HG03196 (cell line): ENCODE measurements at regions not wholly inside any gene's neighbourhood (a gene's known extent, or its start where the extent isn't known, plus 50 kb on each side); places are given as distances from the start of the nearest gene placed in this dataset.
"Not testable (repeated sequence)": the region's sequence is repeated elsewhere in the genome, so short reads cannot be mapped to it uniquely, and the experiment has no call there.

Experiments used
- ATAC-seq: cut with Tn5 transposase; IDR thresholded peaks from one replicate; pipeline ENCODE4 v1.9.1; 2021; ENCODE audit not compliant: unreplicated experiment

- no peak for ATAC-seq
These were observed 485.4 kb downstream of the FRK start for GRCh38 chr6:115575285-115575684.

GRCh38 chr6:115573861-115574260 is 486.8 kb downstream of the FRK start:
- no peak for ATAC-seq

DNA sequence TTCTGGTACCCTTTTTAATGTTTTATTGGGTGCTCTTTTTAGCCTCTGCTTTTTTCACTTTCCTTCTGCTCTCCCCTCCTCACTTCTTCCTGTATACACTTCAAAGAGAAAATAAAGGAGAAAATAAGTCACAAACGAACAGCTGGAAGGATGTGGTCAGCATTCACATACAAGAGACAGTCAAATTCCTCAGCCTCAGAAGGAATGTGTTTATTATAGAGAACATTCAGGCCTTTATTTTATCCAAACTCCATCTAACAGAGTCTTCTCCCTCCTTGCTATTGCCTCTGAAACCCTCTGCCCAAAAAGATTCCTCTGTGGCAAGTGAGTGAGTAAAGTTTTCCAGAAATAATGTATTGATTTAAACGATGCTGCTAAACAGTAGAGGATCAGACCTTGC is 490.4 kb downstream of the FRK start:
- no peak for ATAC-seq

- no peak for ATAC-seq
These were observed 506.6 kb downstream of the FRK start for GRCh38 chr6:115554060-115554459.

DNA sequence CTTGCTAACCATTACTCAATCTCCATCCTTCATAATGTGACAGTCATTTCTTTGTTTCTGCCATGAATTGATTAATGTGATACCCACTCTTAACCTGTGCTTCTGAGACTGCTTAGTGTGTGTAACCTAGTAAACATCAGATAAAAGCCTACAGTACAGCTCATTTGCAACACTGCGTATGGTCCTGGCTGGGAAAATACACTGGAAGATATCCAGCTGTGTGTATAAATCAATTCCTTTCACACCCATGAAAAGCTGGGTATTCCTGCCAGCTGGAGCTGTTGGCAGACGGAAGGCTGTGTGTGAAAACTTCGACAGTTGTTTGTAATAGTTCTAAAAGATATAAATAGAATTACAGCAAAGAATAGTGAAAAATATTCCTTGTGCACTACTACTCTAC is 509.2 kb downstream of the FRK start:
- no peak for ATAC-seq

DNA sequence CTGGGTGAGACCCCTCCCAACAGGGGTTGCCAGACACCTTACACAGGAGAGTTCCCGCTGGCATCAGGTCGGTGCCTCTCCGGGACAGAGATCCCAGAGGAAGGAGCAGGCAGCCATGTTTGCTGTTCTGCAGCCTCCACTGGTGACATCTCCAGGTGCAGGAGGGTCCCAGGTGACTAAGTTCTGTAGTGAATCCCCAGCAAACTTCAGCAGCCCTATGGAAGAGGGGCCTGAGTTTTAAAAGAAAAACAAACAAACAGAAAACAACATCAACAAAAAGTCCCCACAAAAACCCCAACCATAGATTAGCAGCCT is 515.1 kb downstream of the FRK start:
- no peak for ATAC-seq

- no peak for ATAC-seq
These were observed 515.7 kb downstream of the FRK start for GRCh38 chr6:115544765-115545671.

GRCh38 chr6:115540077-115540869 is 520.4 kb downstream of the FRK start:
- ATAC-seq = no peak

DNA sequence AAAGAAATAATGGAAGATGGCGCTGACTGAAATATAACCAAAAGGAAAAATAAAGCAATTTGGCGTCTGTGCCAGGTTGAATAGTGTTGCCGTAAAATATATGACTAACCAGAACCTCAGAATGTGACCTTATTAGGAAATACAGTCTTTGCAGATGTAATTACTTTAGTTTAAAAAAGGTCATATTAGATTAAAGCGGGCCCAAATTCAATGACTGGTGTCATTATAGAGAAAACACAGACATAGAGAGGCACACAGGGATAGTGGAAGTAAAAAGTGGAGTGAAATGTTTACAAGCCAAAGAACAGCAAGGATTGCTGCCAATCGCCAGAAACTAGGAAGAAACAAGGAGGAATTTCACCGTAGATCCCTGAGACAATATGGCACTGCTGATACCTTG is 521.2 kb downstream of the FRK start:
- no peak for ATAC-seq

DNA sequence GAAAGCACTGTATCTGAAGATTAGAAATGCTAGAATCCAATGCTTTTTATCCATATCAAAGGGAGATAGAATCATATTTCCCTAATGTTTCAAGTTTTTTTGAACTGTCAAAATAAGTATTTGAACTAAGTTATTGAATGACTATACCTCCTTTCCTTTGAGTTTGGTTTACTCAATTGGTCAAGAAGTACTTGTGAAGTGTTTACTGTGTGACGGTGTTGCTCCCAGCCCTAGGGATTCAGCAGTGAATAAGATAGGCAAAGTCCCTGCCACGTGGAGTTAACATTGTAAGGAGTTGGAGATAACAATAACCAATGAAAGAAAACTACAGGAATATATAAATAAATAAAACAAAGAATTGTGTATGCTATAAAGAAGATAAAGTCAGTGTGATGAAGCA is 535.9 kb downstream of the FRK start:
- no peak for ATAC-seq

DNA sequence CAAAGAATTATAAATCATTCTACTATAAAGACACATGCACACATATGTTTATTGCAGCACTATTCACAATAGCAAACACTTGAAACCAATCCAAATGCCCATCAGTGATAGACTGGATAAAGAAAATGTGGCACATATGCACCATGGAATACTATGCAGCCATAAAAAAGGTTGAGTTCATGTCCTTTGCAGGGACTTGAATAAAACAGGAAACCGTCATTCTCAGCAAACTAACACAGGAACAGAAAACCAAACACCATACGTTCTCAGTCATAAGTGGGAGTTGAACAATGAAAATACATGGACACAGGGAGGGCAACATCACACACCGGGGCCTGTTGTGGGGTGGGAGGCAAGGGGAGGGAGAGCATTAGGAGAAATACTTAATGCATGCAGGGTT is 538.9 kb downstream of the FRK start:
- not testable (repeated sequence) for ATAC-seq

DNA sequence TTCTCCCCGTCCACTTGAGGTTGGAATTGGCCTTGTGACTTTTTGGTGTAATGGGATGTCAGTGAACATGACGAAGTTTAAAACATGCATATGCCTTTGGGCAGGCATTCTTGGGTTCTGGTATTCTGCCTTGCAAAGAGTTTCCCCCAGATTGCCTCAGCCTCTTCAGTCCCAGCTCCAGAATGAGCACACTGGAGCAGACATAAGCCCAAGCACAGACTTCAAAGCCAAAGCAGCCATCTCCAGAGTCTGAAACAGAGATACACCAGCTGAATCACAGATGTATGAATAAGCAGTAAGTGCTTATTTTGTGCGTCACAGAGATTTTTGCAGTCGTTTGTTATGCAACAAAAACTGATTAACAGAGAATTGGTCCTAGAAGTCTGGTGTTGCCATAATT is 546.0 kb downstream of the FRK start:
- no peak for ATAC-seq

DNA sequence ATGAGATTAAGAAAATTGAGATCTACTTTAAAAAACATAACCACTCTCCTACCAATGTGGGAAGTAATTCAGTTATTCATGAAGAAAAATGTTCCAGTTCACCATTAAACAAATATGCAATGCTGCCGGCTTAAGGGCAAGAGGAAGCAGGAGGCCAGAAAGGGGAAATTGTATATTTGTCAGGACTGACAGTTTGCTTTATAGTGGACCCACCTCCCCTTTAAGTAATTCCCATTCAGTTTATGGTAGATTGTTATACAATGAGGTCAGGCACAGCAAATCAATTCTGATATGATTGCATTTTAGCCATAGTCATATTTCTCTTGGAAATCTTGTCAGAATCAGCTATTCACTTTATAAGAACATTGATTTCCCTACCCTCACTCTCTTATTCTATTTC is 547.8 kb downstream of the FRK start:
- no peak for ATAC-seq

- no peak for ATAC-seq
These were observed 548.9 kb downstream of the FRK start for GRCh38 chr6:115511771-115512170.

GRCh38 chr6:115502432-115502831 is 558.3 kb downstream of the FRK start:
- not testable (repeated sequence) for ATAC-seq

- no peak for ATAC-seq
These were observed 565.5 kb downstream of the FRK start for GRCh38 chr6:115495184-115495583.

- ATAC-seq = no peak
These were observed 573.4 kb downstream of the FRK start for GRCh38 chr6:115487331-115487730.

DNA sequence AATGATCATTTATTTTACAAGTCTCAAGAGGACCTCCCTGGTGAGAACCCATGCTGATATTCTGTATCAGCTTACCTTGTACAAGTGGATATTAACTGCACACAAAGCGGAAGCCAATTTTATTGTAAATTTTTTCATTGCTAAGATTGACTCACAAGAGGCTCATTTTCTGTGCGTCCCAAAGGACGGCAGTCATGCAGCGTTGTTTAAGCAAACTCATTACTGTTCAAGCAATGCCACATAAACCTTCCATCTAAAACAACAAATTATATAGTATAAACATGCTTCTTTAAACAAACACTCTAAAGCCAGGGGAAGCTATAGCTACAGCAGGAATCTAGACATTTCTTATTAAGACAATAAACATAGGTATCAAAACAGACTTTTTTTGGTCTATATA is 575.3 kb downstream of the FRK start:
- ATAC-seq = no peak

DNA sequence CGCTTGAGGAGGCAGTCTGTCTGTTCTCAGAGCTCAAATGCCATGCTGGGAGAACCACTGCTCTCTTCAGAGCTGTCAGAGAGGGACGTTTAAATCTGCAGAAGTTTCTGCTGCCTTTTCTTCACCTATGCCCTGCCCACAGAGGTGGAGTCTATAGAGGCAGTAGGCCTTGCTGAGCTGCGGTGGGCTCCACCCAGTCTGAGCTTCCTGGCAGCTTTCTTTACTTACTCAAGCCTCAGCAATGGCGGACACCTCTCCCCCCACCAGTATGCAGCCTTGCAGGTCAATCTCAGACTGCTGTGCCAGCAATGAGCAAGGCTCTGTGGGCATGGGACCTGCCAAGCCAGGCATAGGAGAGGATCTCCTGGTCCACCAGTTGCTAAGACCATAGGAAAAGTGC is 580.1 kb downstream of the FRK start:
- not testable (repeated sequence) for ATAC-seq

DNA sequence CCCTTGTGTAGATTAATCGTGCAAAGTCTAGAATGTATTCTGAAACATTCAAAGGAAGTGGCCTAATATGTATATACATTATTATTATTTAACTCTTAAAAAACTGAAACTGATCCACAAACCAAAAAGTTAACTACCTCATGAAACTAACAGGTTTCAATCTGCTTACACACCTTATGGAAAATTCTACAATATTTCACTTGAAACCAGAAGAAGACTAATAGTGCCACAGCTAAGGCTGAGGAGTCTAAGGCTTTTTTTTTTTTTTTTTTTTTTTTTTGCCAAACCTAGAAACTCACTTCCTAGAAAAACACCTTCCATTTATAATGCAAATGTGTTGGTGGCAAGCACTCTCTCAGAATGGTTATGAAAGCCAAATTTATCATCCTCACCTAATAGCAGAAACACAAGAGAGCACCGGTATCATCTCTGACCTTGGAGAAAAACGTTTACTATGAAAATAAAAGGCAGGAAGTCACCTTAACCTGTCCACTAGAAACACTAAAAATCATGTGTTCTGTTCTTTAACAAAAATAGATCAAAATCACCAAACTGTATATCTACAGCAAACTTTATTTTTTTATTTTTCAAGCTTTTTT is 586.1 kb downstream of the FRK start:
- no peak for ATAC-seq

- ATAC-seq = no peak
These were observed 592.3 kb downstream of the FRK start for GRCh38 chr6:115468272-115469005.
